ENCODE measurements at regions not wholly inside any gene's neighbourhood (a gene's known extent, or its start where the extent isn't known, plus 50 kb on each side); places are given as distances from the start of the nearest gene placed in this dataset.

DNA sequence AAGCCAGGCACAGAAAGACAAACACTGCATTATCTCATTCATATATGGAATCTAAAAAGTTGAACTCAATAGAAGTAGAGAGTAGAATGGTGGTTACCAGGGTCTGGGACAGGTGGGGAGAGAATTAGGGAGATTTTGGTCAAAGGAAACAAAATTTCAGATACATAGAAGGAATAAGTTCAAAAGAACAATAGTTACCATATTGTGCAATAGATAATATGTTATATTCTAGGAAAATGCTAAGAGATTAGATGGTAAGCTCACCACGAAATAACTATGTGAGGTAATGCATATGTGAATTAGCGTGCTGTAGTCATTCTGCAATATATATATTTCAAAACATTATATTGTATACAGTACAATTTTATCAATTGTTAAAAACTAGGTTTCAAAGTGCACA lies 442.5 kb downstream of the KCNH5 start:
- TF ChIP-seq, protein P1, sequence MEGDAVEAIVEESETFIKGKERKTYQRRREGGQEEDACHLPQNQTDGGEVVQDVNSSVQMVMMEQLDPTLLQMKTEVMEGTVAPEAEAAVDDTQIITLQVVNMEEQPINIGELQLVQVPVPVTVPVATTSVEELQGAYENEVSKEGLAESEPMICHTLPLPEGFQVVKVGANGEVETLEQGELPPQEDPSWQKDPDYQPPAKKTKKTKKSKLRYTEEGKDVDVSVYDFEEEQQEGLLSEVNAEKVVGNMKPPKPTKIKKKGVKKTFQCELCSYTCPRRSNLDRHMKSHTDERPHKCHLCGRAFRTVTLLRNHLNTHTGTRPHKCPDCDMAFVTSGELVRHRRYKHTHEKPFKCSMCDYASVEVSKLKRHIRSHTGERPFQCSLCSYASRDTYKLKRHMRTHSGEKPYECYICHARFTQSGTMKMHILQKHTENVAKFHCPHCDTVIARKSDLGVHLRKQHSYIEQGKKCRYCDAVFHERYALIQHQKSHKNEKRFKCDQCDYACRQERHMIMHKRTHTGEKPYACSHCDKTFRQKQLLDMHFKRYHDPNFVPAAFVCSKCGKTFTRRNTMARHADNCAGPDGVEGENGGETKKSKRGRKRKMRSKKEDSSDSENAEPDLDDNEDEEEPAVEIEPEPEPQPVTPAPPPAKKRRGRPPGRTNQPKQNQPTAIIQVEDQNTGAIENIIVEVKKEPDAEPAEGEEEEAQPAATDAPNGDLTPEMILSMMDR (IDR thresholded peaks at IDR 0.05): no peak
- no peak for TF ChIP-seq POLR2A (IDR thresholded peaks at IDR 0.05)

Measured in body of pancreas (tissue), 4 donors.